ENCODE measurements at regions not wholly inside any gene's neighbourhood (a gene's known extent, or its start where the extent isn't known, plus 50 kb on each side); places are given as distances from the start of the nearest gene placed in this dataset.

DNA sequence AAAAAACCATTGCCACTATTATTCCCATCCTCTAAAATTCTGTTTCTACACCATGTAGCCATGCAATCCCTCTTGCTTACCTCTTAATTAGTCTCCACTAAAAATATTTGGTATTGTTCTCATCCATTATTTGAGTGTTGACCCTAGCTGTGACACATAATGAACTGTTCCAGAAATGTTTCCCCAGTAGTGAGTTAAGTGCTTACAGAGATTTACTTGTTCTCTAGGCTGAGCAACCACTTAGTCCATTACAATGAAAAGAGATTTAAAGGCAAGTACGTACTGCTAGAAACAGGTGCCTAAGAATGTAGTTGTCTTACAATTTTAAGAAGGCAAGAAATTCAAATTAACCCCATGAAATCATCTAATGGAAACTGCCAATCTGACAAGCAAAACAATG lies 112.7 kb upstream of the PTPN13 start:
- Mint-ChIP-seq H3K27ac (ENCODE audit: unreplicated experiment) (peak overlapping the region; percentile 76), H3K4me3 (peak overlapping the region; percentile 20), H3K27me3 (ENCODE audit: low read depth) (no peaks in the 10 kb centered on the region), H3K4me1 (peaks cover 12% of the 10 kb centered on the region), H3K9me3 (peaks cover 2% of the 10 kb centered on the region), H3K36me3 (ENCODE audit: low read depth) (peaks cover 7% of the 10 kb centered on the region)
- no peak for DNase-seq (ENCODE audit: low read depth, low spot score)
- TF ChIP-seq, protein P1, sequence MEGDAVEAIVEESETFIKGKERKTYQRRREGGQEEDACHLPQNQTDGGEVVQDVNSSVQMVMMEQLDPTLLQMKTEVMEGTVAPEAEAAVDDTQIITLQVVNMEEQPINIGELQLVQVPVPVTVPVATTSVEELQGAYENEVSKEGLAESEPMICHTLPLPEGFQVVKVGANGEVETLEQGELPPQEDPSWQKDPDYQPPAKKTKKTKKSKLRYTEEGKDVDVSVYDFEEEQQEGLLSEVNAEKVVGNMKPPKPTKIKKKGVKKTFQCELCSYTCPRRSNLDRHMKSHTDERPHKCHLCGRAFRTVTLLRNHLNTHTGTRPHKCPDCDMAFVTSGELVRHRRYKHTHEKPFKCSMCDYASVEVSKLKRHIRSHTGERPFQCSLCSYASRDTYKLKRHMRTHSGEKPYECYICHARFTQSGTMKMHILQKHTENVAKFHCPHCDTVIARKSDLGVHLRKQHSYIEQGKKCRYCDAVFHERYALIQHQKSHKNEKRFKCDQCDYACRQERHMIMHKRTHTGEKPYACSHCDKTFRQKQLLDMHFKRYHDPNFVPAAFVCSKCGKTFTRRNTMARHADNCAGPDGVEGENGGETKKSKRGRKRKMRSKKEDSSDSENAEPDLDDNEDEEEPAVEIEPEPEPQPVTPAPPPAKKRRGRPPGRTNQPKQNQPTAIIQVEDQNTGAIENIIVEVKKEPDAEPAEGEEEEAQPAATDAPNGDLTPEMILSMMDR (conservative IDR thresholded peaks at IDR 0.05): no peak

DNA sequence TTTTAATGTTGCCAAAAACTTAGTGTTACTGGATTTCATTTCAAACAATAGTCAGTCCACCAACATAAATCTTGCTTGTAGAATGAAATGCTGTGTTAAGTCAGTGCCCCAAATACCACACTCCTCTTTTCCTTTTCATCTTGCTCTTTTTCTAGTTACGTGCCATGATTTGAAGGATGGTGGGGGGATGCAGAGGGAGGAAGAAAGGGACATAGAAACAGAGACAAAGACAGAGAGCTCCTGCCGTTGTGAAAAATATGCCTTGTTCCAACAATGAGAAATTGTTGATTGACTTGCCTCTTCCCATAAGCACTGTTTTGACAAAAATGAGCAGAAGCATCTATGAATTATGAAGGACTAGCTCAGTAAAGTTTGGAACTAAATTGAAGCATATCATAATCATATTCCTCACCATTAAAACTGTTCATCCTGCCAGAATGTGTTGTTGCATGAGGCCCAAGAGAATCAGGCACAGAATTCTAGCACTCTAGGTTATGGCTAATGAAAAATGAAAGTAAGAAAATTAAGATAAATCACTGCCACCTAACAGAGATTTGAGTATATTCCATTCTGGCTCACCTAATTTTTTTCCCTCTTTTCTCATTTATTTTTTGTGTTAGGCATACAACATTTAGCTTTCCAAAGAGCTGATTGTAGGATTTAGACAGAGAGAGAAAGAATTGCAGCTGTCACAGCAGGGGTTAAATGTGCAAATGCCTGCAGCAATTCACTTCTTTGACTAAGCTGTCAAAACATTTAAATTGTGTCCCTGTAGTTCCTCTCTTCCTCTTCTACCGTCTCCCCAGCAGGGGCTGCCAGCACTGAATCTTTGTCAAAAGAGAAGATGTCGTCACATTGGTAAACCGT lies 111.6 kb upstream of the PTPN13 start:
- peaks cover 11% of the 10 kb centered on the region for H3K36me3 Mint-ChIP-seq (ENCODE audit: low read depth)
- H3K4me1 Mint-ChIP-seq: peaks cover 19% of the 10 kb centered on the region
- H3K9me3 Mint-ChIP-seq: peaks cover 2% of the 10 kb centered on the region
- DNase-seq (ENCODE audit: low read depth, low spot score): peak; percentile 50
- no peaks in the 10 kb centered on the region for H3K27me3 Mint-ChIP-seq (ENCODE audit: low read depth)
- peak overlapping the region; percentile 91 for H3K27ac Mint-ChIP-seq (ENCODE audit: unreplicated experiment)
- TF ChIP-seq, protein P1 (conservative IDR thresholded peaks at IDR 0.05): peak; percentile 66
- peak overlapping the region; percentile 68 for H3K4me3 Mint-ChIP-seq

DNA sequence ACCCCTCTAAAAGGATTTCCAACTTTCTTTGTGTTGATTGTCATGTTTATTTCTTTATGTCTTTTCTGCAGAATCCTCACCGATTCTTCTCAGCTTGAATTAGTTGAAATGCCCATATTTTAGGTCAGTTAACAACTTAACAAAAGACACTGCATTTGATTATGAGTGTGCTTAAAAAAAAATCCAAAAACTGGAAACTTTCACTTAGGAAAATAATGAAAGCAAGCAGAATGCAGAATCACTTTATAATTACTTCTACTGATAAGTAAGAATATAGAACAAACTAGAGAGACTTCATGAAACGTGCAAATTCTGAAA lies 111.0 kb upstream of the PTPN13 start:
- DNase-seq (ENCODE audit: low read depth, low spot score): no peak
- Mint-ChIP-seq H3K4me1 (peaks cover 23% of the 10 kb centered on the region), H3K9me3 (peaks cover 2% of the 10 kb centered on the region), H3K4me3 (peak overlapping the region; percentile 68), H3K27me3 (ENCODE audit: low read depth) (no peaks in the 10 kb centered on the region), H3K27ac (ENCODE audit: unreplicated experiment) (peak overlapping the region; percentile 91), H3K36me3 (ENCODE audit: low read depth) (peaks cover 11% of the 10 kb centered on the region)
- TF ChIP-seq, protein P1 (conservative IDR thresholded peaks at IDR 0.05): no peak

DNA sequence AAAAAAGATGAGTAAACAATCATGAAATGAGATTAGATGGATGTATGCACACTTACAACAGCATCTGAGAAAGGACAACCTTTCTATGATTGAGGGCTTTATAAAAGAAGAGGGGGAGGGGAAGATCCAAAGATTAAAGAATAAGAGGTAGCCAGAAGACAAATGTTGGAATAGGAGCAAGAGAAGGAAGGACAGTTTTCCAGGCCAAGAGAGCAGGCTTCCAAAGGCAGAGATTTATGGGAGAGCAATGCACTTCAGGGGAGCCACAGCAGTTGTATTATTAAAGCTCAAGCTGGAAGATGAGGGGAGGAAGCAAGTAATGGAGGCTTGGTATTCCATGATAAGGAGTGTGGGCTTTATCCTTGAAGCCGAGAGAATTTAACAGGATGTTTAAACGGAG lies 110.3 kb upstream of the PTPN13 start:
- TF ChIP-seq, protein P1 (conservative IDR thresholded peaks at IDR 0.05): no peak
- no peaks in the 10 kb centered on the region for H3K27me3 Mint-ChIP-seq (ENCODE audit: low read depth)
- DNase-seq (ENCODE audit: low read depth, low spot score): no peak
- H3K9me3 Mint-ChIP-seq: peaks cover 2% of the 10 kb centered on the region
- H3K27ac Mint-ChIP-seq (ENCODE audit: unreplicated experiment): peak overlapping the region; percentile 77
- peak overlapping the region; percentile 33 for H3K4me3 Mint-ChIP-seq
- peaks cover 11% of the 10 kb centered on the region for H3K36me3 Mint-ChIP-seq (ENCODE audit: low read depth)
- peaks cover 26% of the 10 kb centered on the region for H3K4me1 Mint-ChIP-seq

- TF ChIP-seq, protein P1 (conservative IDR thresholded peaks at IDR 0.05): no peak
- no peak overlapping the region for H3K4me3 Mint-ChIP-seq
- no peaks in the 10 kb centered on the region for H3K27me3 Mint-ChIP-seq (ENCODE audit: low read depth)
- H3K36me3 Mint-ChIP-seq (ENCODE audit: low read depth): peaks cover 12% of the 10 kb centered on the region
- no peak for DNase-seq (ENCODE audit: low read depth, low spot score)
- H3K4me1 Mint-ChIP-seq: peaks cover 26% of the 10 kb centered on the region
- no peak overlapping the region for H3K27ac Mint-ChIP-seq (ENCODE audit: unreplicated experiment)
- peaks cover 2% of the 10 kb centered on the region for H3K9me3 Mint-ChIP-seq
Measured at GRCh38 chr4:86484241-86484640, 109.9 kb upstream of the PTPN13 start.
